Activated CD4-positive, alpha-beta T cell treated with anti-CD3 and anti-CD28 coated beads for 4 hours (primary cell): ENCODE measurements at regions not wholly inside any gene's neighbourhood (a gene's known extent, or its start where the extent isn't known, plus 50 kb on each side); places are given as distances from the start of the nearest gene placed in this dataset.
"Not testable (repeated sequence)": the region's sequence is repeated elsewhere in the genome, so short reads cannot be mapped to it uniquely, and the experiment has no call there.

Source experiments
- DNase-seq, 2 donors: peaks; one replicate each; pipeline ENCODE4 v3.0.0-alpha.2; 2020

DNA sequence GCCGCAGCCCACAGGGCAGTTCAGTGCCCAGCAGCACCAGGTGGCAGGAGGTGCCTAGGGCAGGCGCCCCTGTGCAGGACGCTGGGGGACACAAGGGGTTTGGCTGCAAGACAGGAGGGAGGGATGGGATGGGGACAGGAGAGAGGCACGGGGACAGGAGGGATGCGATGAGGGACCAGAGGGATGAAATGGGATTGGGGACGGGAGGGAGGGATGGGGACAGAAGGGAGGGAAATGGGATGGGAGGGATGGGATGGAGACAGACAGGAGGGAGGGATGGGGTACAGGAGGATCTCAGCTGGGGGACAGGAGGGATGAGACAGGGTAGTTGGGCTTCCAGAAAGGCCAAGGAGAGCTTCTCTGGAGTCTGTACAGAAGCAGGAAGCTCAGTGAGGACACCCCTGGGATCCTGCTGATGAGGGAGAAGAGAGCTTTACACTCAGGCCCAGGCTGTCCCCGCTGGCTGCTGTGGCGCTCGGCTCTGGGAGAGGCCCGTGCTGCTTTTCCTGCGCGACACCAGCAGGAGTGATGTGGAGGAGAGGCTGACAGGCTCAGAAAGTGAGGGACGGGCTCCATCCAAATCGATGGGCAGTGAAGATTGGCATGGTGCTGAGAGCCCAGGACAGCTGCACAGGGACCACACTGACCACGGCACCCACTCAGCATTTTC, 400.8 kb downstream of the SMOC2 start:
- DNase-seq = no peak

DNA sequence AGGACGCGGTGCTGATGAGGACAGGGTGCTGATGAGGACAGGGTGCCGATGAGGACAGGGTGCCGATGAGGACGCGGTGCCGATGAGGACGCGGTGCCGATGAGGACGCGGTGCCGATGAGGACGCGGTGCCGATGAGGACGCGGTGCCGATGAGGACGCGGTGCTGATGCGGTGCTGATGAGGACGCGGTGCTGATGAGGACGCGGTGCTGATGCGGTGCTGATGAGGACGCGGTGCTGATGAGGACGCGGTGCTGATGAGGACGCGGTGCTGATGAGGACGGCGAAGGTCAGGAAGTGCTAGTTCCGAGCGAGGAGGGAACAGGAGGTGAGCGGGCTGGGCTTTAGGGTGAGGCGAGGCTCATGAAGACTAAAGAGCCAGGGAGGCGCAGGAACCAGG, 399.9 kb downstream of the SMOC2 start:
- not testable (repeated sequence) for DNase-seq

DNA sequence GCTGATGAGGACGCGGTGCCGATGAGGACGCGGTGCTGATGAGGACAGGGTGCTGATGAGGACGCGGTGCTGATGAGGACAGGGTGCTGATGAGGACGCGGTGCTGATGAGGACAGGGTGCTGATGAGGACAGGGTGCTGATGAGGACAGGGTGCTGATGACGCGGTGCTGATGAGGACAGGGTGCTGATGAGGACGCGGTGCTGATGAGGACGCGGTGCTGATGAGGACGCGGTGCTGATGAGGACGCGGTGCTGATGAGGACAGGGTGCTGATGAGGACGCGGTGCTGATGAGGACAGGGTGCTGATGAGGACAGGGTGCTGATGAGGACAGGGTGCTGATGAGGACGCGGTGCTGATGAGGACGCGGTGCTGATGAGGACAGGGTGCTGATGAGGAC, 399.3 kb downstream of the SMOC2 start:
- DNase-seq = not testable (repeated sequence)

DNA sequence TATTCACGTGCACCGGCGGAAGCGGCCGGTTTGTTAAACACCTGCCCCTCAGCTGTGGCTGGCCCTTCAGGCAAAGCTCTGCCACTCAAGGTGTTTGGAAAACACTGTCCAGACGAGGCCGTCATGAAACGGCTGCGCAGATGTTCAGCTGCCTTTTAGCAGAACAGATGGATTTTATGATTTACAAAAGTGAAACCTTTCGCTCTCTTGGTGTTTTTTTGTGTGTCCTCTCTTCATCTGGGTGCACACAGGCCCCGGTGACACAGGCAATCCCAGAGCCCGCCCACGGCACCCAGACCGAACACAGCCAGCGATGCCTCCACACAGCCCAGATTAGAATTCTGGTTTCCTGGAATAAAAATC, 397.0 kb downstream of the SMOC2 start:
- no peak for DNase-seq

DNA sequence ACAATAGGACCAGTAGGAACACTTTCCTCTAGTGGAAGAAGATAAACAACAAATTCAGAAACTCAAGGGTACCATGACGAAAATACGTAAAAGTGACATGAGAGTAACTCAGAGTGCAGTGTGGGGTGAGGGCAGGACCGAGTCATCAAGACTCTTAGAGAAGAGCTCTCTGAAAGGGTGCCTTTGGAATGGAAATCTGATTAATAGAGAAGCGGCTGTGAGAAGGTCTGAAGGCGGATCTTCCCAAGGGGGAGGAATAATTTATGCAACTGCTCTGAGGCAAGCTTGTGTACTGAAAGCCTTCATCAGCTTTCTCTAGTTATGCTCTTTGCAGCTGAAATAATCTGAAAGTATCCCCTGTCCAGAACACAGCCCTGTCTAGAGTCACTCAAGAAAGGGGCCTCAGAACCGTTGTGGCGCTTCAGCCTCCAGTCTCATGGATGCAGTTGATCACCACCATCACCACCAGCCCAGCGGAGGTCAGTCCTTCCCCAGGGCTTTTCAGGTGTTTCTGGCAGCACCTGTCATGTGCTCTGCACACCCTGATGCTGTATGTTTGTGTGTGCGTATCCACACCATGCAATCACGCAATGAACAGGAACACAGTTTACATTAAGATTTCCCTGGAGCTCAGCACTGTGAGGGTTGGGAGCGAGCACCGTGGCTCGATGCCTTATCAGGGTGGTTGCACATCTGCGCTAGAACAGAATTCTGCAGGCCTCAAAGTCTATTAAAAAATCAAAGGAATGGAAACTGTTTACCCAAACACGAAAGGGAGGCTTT, 396.5 kb downstream of the SMOC2 start:
- DNase-seq = no peak

DNA sequence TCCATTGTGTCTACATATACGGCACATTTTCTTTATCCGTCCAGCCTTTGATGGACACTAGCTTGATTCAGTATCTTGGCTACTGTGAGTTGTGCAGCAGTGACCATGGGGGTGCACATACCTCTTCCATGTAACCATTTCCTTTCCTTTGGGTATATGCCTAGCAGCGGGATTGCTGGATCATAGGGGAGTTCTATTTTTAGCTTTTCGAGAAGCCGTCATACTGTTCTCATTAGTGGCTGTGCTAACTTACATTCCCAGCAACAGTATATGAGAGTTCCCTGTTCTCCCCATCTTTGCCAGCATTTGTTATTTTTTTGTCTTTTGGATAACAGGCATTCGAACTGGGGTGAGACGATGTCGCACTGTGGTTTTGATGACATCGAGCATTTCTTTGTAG, 395.0 kb downstream of the SMOC2 start:
- no peak for DNase-seq

DNA sequence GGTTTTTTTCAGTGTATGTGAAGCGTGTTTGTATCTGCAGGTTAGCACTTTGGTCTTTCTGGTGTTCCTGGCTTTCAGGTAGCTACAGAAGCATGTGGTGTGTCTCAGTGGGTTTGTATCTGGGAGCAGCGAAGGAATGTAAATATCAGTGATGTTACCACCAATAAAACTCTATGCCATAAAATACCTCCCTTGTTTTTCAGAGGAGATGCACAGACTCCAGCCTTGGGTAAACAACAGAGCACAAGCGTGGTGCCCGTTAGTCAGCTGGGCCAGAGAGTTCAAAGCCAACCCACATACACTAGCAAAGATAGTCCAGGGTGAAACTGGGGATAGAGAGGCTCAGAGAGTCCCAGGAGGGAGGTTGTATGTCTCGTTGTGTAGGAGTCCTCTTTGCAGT, 393.8 kb downstream of the SMOC2 start:
- no peak for DNase-seq

DNA sequence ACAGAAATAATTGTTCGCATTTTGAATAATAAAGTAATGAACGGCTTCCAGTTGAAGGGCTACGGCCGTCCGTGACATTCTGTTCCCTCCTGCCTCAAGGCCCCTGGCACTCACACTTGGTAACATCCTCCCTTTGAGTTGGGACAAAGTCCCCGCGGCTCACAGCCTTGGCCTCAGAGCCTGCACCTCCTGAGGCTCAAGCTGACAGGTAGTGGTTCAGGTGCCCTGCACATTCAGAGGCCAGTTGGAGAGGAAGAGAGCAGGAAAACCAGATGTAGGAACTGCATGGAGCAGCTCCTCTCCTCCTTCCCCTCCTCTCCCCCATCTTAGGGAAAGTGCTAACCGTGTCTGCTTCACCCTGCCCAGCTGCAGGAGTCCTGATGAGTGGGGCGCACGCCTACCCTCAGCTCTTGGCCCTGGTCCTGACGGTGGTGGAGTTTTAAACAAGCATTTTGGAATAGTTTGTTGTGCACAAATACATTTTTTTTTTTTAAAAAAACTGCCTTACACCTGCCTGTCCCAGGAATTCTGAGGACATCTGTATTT, 393.1 kb downstream of the SMOC2 start:
- no peak for DNase-seq

DNA sequence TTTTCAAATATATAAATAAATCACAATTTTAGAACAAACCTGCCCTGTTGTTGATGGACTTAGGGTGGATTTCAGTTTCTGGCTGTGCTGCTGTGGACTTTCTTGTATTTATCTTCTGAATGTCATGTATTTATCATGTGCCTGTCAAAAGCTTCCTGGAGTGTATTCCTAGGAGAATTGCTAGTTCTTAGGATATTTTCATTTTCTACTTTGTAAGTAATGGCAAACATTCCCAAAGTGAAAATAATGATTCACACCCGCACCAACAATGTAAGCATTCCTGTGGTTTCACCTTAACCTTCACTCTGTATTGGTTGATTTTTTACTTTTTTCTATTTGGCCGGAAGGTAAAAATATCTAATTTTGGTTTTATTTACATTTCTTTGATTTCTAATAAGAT, 387.8 kb downstream of the SMOC2 start:
- no peak for DNase-seq

DNA sequence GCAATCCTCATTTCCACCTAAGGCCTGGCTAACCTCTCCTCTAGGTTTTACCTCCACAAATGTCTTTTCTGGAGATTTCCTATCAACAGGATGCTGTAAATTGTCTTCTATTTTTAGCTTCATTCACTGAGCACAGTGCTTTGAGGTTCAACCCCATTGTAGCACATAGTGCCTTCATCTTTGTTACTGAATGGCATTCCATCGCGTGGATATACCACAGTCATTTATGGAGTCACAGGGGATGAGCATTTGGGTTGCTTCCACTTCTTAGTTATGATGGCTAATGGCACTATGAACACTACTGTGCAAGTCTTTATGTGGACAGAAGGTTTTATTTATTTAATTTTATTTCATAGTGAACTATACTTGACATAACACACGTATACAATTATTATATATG, 387.1 kb downstream of the SMOC2 start:
- DNase-seq = no peak

DNA sequence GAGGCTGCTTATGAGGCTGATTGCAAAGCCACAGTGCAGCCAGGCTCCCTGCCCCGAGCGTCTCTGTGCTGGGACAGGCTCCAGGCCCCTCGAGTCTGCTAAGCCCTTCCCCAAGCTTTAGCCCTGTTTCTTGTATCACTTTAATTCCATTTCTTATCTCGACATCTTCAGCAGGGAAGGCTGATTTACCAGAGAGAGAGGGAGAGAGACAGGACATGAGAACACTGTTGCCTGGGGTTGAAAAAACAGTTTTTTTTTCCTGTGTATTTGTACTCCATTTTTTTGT, 386.5 kb downstream of the SMOC2 start:
- no peak for DNase-seq

DNA sequence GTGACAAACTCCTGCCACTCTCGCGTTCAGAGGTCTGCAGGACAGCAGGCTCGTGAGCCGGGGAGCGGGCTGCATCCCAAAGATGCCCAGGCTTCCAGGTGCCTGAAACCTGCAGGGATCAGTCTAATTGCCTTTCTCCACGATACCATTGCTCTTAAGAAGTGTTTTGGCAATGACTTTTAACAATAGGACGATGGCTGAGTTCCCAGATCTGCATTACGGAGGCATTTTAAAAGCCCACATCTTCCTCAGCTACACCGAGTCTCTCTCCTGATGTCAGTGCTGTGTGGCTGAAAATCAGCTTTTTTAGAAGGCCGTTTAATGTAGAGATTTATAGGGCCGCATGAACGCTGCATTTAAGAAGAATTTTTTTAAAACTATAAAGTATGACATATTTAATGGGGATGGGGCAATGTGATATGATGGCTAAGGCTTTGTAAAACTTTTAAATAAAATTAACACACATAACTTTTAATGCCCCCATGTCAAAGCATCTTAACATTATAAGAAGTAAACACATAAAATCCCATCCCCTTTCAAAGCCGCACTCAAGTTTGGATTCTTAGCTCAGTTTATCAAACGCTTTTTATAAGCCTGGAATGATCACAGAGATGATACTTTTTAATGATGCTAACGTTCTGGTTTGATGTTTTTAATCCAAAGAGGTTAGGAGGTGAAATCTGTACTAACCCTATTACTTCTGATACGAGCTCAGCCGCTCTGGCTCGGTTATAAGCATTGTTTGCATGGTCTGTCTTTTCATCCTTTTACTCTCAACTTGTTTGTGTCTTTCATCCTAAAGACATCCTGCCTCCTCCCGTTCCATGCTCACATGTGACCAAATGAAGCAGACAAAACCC, 386.0 kb downstream of the SMOC2 start:
- DNase-seq = no peak

DNA sequence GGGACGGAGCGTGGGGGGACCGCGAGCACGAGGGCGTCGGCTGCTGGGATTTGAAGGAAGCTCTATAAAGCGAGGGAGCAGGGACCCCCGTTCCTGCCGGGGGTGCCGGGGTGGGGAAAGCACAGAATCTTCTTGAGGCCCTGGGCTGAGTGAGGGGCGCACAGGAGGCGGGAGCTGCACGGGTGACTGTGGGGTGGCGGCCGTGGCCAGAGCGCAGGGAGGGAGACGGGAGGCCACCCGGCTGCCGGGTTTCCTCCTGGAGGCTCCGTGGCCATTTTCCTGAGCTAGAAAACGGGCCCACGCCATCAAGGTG, 385.1 kb downstream of the SMOC2 start:
- no peak for DNase-seq

DNA sequence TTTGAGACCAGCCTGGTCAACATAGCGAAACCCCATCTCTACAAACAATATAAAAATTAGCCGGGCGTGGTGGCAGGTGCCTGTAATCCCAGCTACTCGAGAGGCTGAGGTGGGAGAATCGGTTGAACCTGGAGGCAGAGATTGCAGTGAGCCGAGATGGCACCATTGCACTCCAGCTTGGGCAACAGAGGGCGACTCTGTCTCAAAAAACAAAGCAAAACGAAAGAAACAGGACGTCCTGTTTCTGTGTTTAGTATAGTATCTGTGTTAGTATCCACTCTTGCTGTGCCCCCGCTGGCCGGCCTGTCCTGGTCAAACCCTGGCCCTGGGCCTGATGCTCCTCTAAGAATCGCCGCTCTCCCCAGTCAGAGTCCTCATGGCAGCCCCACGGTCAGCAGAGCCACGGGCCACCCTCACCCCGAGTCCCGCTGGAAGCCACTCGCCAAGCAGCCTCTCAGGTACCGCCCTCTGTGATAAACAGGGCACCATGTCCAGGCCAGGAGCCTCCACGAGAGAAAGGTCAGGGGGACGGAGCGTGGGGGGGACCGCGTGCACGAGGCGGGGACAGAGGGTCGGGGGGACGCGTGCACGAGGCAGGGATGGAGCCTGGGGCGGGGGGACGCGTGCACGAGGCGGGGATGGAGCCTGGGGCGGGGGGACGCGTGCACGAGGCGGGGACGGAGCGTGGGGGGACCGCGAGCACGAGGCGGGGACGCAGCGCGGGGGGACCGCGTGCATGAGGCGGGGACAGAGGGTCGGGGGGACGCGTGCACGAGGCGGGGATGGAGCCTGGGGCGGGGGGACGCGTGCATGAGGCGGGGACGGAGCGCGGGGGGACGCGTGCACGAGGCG, 384.5 kb downstream of the SMOC2 start:
- no peak for DNase-seq

DNA sequence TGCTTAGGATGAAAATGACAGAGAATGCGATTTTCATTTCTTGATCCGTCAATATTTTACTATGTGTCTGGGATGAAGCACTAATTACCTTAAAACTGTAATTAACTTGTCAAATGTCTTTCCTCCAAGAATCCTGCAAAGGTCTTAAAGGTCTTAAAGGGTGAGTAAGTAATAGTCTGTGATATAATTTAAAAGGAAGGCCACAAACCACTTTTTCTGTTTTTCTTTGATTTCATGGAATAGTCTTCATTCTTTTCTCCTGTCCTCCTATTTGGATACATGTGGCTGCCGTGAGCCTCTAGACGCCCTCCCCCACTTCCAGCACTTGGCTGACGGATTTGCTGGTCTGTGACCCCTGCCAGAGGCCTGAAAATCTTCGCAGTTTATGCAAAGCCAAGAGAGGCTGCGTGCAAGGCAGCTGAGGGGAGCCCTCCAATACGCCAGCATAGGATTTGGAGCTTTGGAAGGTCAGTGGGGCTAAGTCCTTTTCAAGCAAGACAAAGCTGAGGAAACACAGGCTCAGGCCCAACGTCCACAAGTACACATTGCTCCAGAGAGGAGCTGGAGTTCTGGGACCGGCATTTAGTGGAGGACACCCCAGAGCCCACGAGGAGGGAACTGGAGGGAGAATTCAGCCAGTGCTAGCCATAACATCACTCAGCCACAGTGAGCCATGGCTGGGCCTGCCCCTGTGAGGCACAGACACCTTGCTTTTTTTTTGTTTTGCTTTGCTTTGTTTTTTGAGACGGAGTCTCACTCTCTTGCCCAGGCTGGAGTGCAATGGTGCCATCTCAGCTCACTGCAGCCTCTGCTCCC, 382.6 kb downstream of the SMOC2 start:
- no peak for DNase-seq

DNA sequence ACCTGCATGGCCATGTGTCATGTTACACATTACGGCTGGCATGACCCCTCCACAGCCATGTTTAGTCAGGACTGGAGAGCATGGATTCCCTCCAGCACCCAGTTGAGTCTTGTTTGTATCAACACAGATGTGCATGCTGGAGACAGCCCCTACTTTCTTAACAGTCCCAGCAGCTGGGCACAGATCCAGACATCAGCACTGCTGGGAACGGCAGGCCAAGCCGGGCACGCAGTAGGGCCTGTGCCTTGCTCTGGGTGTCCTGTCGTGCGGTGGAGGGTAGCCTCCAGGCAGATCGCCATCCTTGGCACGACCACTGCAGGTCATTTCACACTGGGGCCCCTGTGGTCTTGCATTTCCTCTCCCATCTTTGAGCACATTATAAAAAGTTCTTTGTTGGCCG, 381.4 kb downstream of the SMOC2 start:
- DNase-seq = no peak

DNA sequence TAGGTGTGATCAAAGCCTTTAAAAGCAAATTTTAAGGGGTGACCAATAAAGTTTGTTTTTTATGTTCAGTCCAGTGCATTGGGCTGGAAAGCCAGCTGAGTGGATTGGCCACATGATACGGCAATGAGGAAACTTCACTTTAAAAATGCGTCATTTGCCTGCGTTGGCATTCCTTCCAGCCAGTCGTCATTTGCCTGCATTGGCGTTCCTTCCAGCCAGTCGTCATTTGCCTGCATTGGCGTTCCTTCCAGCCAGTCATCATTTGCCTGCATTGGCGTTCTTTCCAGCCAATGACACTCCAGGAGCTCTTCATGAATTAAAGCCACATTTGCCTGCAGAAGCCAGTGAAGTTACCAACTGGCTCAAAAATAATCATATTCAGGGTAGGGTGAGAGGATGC, 378.6 kb downstream of the SMOC2 start:
- no peak for DNase-seq

DNA sequence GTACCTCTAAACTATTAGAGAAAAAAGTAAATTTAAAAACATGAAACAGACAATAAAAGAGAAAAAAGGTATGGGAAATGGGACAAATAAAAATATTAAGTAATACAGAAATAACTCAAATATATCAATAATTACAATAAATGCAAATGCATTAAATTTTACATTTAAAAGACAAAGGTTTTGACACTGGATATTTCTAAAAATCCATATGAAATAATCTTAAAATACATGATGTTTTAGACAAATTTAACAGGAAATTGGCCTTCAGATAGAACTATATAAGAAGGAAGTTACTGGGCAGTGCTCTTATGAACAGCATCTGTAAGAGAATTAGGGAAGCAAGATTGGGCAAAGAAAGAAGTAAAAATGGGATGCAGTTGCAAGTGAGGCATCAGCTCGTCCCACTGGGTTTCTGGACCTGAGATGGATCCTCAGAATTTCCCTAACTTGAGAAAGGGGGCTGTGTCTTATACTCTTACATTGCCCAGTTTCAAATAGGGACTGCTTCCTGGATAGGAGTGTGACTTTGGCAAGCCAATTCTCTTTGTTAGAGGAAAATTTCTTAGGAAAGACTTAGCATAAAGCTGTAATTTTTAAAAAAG, 376.7 kb downstream of the SMOC2 start:
- no peak for DNase-seq

DNA sequence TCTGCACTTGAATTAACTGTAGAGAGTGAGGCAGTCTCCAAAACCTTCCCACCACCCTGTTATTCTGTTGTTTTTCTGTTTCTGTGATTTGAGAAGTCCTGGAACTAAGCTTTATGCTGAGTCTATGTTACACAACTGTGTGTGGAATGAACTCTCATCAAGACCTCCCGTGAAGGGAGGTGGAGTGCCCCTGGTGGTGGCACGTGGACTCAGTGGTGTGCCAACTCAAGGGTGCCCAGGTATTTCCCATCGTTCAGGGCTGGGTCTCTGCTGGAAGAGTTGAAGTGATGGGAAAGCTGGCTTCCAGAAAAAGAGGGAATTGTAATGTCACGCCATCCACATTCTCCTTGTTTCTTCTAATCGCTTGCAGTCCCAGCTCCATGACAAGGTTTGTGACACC, 374.2 kb downstream of the SMOC2 start:
- DNase-seq = no peak

DNA sequence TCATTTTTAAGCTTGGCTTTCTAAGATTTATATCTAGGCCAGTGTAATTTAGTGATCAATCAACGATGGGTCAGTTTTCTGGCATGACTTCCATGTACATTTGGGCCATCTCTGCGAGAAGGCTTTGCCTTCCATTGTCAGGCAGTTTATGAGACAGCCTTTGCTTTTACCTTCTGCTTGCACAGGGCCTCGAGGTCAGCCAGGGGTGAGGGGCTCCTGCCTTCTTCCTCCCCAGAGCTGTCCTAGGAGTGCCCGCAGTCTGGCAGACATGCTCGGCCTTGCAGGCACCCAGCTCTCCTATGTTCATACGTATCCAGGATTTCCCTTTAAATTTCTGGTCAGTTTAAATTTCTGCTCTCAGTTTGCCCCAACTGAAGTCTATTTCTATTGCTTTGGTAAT, 367.2 kb downstream of the SMOC2 start:
- DNase-seq = no peak

DNA sequence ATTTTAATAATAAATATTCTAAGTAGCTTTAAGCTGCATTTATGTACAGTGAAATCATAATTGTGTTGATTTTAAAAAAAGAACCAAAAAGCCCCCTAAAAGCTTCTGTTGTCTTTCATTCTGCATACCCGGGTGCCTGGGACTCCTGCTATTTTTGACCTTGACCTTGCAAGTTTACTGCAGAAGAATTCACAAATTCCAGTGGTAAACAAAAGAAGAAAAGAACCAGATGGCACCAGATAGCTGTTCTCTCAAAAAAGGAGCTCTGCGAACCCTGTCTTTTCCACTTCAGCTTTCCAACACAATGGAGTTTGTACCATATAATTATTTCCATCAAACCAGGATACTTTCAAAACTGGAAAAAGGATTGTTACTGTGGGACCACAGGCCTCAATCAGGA, 363.3 kb downstream of the SMOC2 start:
- DNase-seq = no peak

DNA sequence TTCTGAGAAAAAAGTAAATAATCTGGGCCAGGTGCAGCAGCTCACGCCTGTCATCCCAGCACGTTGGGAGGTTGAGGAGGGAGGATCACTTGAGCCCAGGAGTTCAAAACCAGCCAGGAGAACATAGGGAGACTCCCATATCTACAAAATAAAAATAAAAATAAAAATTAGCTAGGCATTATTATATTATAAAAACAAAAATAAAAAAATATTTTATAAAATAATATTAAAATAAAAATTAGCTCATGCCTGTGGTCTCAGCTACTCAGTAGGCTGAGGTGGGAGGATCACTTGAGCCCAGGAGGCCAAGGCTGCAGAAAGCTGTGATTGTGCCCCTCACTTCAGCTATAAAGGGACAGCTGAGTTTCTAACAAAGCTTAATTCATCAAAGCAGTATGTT, 362.9 kb downstream of the SMOC2 start:
- DNase-seq = no peak
